PC-9 (cell line): ENCODE measurements at regions not wholly inside any gene's neighbourhood (a gene's known extent, or its start where the extent isn't known, plus 50 kb on each side); places are given as distances from the start of the nearest gene placed in this dataset.

ENCODE experiments used
- EZH2 ChIP-seq: fragments of 200-600 bp; sonication (generic); IDR thresholded peaks from 2 replicates; pipeline ENCODE4 v1.8.0; 2017; ENCODE audit warnings: antibody characterized with exemption, low read depth
- TF ChIP-seq, protein P1 (sequence below): fragments of 200-600 bp; sonication (generic); conservative IDR thresholded peaks from 2 replicates; pipeline ENCODE4 v1.6.1; 2017; ENCODE audit warnings: mixed run types, antibody characterized with exemption, mild to moderate bottlenecking, moderate library complexity

DNA sequence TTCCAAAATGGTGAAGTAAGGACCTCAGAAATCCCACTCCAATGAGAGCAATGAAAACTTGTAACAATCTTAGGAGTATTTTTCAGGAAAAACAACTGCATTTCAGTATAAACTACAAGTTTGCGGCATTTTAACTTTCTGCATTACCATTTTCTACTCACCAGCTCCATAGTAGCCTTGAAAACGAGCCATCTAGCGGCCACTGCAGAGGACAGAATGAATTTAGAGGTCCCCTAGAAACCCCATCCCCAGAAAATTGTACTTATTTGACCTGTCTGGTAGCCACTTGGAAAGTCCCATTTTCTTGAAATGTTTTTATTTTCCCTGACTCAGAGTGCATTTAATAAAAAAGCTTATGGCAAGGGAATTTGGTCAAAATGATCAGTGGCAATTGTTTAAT is 205.4 kb upstream of the ITGA1 start:
- TF ChIP-seq, protein P1, sequence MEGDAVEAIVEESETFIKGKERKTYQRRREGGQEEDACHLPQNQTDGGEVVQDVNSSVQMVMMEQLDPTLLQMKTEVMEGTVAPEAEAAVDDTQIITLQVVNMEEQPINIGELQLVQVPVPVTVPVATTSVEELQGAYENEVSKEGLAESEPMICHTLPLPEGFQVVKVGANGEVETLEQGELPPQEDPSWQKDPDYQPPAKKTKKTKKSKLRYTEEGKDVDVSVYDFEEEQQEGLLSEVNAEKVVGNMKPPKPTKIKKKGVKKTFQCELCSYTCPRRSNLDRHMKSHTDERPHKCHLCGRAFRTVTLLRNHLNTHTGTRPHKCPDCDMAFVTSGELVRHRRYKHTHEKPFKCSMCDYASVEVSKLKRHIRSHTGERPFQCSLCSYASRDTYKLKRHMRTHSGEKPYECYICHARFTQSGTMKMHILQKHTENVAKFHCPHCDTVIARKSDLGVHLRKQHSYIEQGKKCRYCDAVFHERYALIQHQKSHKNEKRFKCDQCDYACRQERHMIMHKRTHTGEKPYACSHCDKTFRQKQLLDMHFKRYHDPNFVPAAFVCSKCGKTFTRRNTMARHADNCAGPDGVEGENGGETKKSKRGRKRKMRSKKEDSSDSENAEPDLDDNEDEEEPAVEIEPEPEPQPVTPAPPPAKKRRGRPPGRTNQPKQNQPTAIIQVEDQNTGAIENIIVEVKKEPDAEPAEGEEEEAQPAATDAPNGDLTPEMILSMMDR: no peak; the same call in 1 of the 2 replicates
- TF ChIP-seq EZH2: no peak
